Bronchial epithelial cell (primary cell): ENCODE measurements at regions not wholly inside any gene's neighbourhood (a gene's known extent, or its start where the extent isn't known, plus 50 kb on each side); places are given as distances from the start of the nearest gene placed in this dataset.

ENCODE experiments used
- DNase-seq: peaks from one replicate; pipeline ENCODE4 v3.0.0-alpha.2; 2010; ENCODE audit warnings: low read depth
- FAIRE-seq: peaks from 2 replicates; lab custom pipeline; 2011; peaks lifted over from hg19 to GRCh38; lab: Jason Lieb, UNC
- H3K27me3 ChIP-seq: 2 replicates; pipeline ENCODE4 v1.5.1; 2011; ENCODE audit warnings: low read length; ENCODE audit not compliant: control insufficient read depth, insufficient read depth
- H3K36me3 ChIP-seq: 2 replicates; pipeline ENCODE4 v1.5.1; 2011; ENCODE audit warnings: low read length; ENCODE audit not compliant: control insufficient read depth, insufficient read depth
- H3K4me3 ChIP-seq: 2 replicates; pipeline ENCODE4 v1.5.1; 2011; ENCODE audit warnings: mild to moderate bottlenecking, low read depth, low read length, control low read depth
- TF ChIP-seq, protein P1 (sequence below): IDR thresholded peaks from 2 replicates; pipeline ENCODE4 v1.5.1; 2011; ENCODE audit warnings: mild to moderate bottlenecking, moderate library complexity, low read length, control low read depth, inconsistent platforms; ENCODE audit not compliant: insufficient read depth, severe bottlenecking

- H3K4me3 ChIP-seq, result no peak overlapping the region
- no peak for FAIRE-seq
- TF ChIP-seq, protein P1, sequence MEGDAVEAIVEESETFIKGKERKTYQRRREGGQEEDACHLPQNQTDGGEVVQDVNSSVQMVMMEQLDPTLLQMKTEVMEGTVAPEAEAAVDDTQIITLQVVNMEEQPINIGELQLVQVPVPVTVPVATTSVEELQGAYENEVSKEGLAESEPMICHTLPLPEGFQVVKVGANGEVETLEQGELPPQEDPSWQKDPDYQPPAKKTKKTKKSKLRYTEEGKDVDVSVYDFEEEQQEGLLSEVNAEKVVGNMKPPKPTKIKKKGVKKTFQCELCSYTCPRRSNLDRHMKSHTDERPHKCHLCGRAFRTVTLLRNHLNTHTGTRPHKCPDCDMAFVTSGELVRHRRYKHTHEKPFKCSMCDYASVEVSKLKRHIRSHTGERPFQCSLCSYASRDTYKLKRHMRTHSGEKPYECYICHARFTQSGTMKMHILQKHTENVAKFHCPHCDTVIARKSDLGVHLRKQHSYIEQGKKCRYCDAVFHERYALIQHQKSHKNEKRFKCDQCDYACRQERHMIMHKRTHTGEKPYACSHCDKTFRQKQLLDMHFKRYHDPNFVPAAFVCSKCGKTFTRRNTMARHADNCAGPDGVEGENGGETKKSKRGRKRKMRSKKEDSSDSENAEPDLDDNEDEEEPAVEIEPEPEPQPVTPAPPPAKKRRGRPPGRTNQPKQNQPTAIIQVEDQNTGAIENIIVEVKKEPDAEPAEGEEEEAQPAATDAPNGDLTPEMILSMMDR, result no peak
- DNase-seq, result no peak
- no peaks in the 10 kb centered on the region for H3K36me3 ChIP-seq
- H3K27me3 ChIP-seq, result no peaks in the 10 kb centered on the region
Observed at GRCh38 chr3:168828014-168828413, 732.3 kb upstream of the GOLIM4 start.

- DNase-seq (no peak), FAIRE-seq (no peak)
- TF ChIP-seq, protein P1, result no peak
Observed at GRCh38 chr3:168824107-168824506, 728.4 kb upstream of the GOLIM4 start.

DNA sequence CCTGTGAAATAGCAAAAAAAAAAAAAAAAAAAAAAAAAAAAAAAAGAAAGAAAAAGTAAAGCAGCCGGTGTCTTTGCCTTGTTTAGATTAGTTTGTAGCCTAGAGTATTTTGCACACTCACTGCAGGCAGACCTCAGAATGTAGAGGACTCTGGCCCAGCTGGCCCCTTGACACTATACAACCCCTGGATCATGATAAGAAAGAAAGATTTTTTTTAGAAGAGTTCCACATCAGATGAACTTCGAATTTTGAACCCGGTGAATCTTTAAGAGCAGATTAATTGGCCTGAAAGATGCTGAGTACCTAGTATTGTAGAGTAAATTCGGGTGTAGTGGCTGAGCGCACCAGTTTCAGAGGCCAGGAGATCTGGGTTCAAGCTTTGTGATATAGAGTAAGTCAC is 727.7 kb upstream of the GOLIM4 start:
- TF ChIP-seq, protein P1, result no peak
- FAIRE-seq (no peak), DNase-seq (no peak)
- Histone ChIP-seq H3K36me3 (no peaks in the 10 kb centered on the region), H3K4me3 (no peak overlapping the region), H3K27me3 (no peaks in the 10 kb centered on the region)

More at GRCh38 chr3:168824107-168824506, 728.4 kb upstream of the GOLIM4 start:
- Histone ChIP-seq H3K36me3 (no peaks in the 10 kb centered on the region), H3K4me3 (no peak overlapping the region), H3K27me3 (no peaks in the 10 kb centered on the region)

DNA sequence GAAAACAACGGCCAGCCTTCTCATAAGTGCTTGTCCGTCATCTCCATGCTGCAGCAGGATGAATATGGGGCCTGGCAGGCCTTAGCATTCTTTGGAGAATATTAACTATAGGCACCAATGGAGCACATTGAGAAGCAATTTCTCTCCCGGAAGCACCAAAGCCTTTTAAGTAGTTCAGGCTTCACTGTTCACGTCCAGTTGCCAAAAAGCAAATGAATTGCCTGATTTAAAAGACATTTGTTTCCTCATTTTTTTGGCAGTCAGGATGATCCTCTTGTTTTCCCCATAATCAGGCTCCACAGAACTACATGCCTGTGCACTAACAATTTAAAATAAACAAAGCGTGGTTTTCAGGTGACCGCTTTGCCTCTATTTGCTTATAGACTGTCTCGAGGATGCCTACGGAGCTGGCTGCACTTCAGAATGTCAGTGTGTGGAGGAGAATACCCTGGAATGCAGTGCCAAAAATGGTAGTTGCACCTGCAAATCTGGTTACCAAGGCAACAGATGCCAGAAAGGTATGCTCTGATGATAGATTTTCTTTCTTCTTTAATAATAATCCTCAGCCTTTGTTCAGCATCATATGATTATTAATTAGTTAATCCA is 725.2 kb upstream of the GOLIM4 start:
- FAIRE-seq, result no peak
- H3K27me3 ChIP-seq, result no peaks in the 10 kb centered on the region
- TF ChIP-seq, protein P1, result no peak
- H3K4me3 ChIP-seq, result no peak overlapping the region
- no peak for DNase-seq
- no peaks in the 10 kb centered on the region for H3K36me3 ChIP-seq

GRCh38 chr3:168817177-168817576 is 721.5 kb upstream of the GOLIM4 start:
- H3K27me3 ChIP-seq, result no peaks in the 10 kb centered on the region
- no peak for DNase-seq
- TF ChIP-seq, protein P1, result no peak
- no peak for FAIRE-seq
- no peak overlapping the region for H3K4me3 ChIP-seq
- H3K36me3 ChIP-seq, result no peaks in the 10 kb centered on the region

DNA sequence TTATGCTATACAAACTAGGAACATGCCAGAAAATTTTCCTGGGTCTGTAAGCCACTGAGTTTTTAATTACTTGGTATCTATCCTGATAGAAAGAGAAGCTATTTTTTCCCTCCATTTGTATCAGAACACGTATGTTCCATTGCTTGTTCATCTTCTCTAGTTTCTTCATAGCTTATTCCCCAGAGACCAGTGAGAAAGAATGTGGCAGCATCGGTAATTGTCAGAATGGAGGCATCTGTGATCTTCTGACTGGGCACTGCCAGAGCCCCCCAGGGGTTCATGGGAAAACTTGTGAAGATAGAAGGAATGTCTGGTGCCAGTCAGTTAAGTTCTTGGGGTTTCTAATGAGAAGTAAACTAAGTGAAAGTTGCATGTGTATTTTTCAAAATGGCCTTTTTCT is 720.2 kb upstream of the GOLIM4 start:
- FAIRE-seq, result no peak

More for the DNA sequence above, 720.2 kb upstream of the GOLIM4 start:
- H3K4me3 ChIP-seq, result no peak overlapping the region
- no peaks in the 10 kb centered on the region for H3K27me3 ChIP-seq
- TF ChIP-seq, protein P1, result no peak
- DNase-seq, result no peak
- no peaks in the 10 kb centered on the region for H3K36me3 ChIP-seq
